B cell (primary cell): ENCODE measurements at regions not wholly inside any gene's neighbourhood (a gene's known extent, or its start where the extent isn't known, plus 50 kb on each side); places are given as distances from the start of the nearest gene placed in this dataset.

Source experiments
- EZH2 ChIP-seq: IDR thresholded peaks from 2 replicates; pipeline ENCODE4 v1.6.1; 2012; ENCODE audit warnings: borderline replicate concordance, low read depth, mild to moderate bottlenecking, moderate library complexity, low read length; ENCODE audit not compliant: insufficient read depth, poor library complexity, severe bottlenecking
- TF ChIP-seq, protein P1 (sequence below): fragments of 200-600 bp; IDR thresholded peaks from one replicate; pipeline ENCODE4 v1.8.0; 2022; ENCODE audit warnings: antibody characterized with exemption, mild to moderate bottlenecking

DNA sequence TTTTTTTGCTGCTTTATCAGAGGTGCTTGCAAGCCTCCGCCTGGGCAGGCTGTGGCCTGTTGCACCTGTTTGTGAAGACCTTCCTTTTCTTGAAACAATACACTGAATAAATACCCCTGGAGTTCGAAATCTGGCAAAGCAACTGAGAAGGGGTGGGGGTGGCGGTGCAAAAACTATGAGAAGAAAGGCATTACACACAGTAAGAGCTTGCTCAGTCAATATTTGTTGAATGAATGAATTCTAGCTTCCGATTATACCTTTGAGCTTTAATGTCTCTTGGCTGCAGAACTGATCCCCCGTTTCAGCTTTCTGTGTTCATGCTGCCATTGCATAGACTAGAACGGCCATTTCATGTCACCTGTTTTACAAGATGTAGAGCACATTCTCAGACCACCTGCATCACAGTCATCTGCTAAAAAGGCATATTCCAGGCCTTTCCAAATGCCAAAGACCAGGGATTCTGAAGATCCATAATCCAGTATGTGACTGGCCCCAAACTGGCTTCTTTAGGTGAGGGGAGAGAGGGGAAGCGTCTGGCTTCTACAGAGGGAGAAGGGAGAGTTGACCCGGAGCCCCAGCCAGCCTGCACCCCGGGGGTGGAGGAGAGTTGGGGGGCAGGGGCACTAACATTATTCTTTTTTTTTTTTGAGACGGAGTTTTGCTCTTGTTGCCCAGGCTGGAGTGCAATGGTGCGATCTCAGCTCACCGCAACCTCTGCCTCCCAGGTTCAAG, 111.5 kb downstream of the ETS2 start:
- TF ChIP-seq, protein P1, sequence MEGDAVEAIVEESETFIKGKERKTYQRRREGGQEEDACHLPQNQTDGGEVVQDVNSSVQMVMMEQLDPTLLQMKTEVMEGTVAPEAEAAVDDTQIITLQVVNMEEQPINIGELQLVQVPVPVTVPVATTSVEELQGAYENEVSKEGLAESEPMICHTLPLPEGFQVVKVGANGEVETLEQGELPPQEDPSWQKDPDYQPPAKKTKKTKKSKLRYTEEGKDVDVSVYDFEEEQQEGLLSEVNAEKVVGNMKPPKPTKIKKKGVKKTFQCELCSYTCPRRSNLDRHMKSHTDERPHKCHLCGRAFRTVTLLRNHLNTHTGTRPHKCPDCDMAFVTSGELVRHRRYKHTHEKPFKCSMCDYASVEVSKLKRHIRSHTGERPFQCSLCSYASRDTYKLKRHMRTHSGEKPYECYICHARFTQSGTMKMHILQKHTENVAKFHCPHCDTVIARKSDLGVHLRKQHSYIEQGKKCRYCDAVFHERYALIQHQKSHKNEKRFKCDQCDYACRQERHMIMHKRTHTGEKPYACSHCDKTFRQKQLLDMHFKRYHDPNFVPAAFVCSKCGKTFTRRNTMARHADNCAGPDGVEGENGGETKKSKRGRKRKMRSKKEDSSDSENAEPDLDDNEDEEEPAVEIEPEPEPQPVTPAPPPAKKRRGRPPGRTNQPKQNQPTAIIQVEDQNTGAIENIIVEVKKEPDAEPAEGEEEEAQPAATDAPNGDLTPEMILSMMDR = no peak
- no peak for TF ChIP-seq EZH2
